ENCODE measurements at regions not wholly inside any gene's neighbourhood (a gene's known extent, or its start where the extent isn't known, plus 50 kb on each side); places are given as distances from the start of the nearest gene placed in this dataset.

DNA sequence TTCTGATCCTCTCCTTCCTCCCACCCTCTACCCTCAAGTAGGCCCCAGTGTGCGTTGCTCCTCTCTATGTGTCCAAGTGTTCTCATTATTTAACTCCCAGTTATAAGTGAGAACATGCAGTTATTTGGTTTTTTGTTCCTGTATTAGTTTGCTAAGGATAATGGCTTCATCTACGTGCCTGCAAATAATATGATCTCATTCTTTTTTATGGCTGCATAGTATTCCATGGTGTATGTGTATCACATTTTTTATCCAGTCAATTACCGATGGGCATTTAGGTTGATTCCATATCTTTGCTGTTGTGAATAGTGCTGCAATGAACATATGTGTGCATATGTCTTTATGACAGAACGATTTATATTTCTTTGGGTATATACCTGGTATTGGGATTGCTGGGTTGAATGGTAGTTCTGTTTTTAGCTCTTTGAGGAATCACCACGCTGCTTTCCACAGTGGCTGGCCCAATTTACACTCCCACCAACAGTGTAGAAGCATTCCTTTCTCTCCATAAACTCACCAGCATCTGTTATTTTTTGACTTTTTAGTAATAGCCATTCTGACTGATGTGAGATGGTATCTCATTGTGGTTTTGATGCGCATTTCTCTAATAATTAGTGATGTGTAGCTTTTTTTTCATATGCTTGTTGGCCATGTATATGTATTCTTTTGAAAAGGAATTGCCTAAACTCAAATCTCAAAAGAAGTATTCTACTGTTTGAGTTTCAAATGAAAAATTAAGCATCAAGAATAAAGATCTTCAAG is 116.9 kb downstream of the ETS2 start:
- H3K4me3 ChIP-seq (ENCODE audit: low read length in 3 of 3), result no peak overlapping the region
- no peak overlapping the region for H3K9ac ChIP-seq (ENCODE audit: low read depth in 1 of 3, low read length in 3 of 3)
- H3K27me3 ChIP-seq (ENCODE audit: control insufficient read depth in 3 of 3, insufficient read depth in 3 of 3, low read length in 3 of 3), result no peaks in the 10 kb centered on the region
- no peak overlapping the region for H3K27ac ChIP-seq (ENCODE audit: low read depth, low read length)
- H3K9me3 ChIP-seq (ENCODE audit: control insufficient read depth in 3 of 3, low read length in 3 of 3), result no peaks in the 10 kb centered on the region
- H3K4me1 ChIP-seq (ENCODE audit: control insufficient read depth in 3 of 3, insufficient read depth in 3 of 3, low read length in 3 of 3), result peaks cover 19 to 24% (median 20%) of the 10 kb centered on the region in 3 donors
- no peaks in the 10 kb centered on the region for H3K36me3 ChIP-seq (ENCODE audit: control insufficient read depth in 3 of 3, insufficient read depth in 3 of 3, low read length in 3 of 3)

DNA sequence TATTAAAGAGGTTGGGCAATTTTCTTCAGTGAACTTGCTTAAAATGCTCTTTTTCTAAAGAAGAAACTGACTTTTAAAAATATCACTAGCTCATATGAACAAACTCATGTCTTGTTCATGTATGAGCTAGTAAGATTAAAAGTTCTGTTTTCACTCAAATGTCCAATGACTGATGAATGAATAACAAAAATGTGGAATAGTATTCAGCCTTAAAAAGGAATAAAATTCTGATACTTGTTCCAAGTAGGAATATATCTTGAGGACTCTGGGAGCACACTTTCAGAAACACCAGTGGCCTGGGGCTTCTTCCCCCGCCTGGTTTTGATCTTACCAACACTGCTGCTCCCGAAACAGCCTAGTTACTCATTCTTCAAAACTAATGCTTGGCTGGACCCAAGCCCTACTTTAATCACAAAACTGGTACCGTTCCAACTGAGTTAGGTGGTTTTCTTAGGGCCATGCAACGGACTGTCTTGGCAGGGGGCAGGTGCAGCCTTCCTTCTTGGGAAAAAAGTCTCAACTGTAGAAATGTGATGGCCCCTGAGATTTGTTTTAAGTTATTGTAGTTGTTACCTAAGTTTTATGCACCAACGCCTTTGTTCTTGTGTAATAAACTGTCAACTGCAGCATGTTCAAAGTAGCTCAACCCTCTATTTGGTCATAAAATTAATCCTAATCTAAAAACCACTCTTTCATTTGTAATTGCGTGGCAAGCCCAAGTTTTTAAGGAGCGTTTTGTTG is 116.0 kb downstream of the ETS2 start:
- Histone ChIP-seq H3K9ac (ENCODE audit: low read depth in 1 of 3, low read length in 3 of 3) (no peak overlapping the region), H3K9me3 (ENCODE audit: control insufficient read depth in 3 of 3, low read length in 3 of 3) (no peaks in the 10 kb centered on the region), H3K27ac (ENCODE audit: low read depth, low read length) (no peak overlapping the region), H3K27me3 (ENCODE audit: control insufficient read depth in 3 of 3, insufficient read depth in 3 of 3, low read length in 3 of 3) (no peaks in the 10 kb centered on the region), H3K4me3 (ENCODE audit: low read length in 3 of 3) (no peak overlapping the region), H3K36me3 (ENCODE audit: control insufficient read depth in 3 of 3, insufficient read depth in 3 of 3, low read length in 3 of 3) (no peaks in the 10 kb centered on the region), H3K4me1 (ENCODE audit: control insufficient read depth in 3 of 3, insufficient read depth in 3 of 3, low read length in 3 of 3) (peaks cover 17 to 24% (median 19%) of the 10 kb centered on the region in 3 donors)

DNA sequence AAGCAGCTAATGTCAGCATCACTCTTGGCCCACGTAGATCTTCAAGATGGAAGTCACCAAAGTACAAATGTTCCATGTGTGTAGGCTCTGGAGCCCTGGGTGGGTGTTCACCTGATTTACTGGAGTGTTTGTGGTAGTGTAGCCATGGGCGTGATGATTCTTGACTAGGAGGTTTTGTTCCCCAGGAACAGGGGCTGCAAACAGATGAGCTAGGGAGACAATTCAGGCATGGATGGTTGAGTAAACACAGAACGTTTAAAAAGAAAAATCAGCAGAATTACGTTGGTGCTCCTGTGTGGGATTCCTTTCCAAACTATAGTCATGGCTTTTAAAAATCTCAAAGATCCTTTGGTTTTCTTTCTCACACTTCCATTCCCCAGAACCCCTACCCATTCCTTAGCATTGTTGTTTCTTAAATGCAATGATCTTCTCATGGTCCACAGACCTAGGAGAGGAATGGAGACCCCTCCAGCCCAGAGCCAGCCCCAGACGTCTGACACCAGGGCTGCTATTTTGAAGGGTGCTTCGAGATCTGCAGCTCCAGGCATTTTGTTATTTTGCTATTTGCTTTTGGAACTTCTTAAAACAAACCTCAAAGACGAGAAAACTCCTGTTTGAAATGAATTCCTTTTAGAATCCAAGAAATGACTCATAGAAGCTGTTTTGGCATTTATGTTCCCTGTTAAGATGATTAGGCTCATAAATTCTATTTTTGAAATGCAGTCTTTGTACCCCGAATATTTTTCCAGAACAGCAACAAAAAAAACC is 115.1 kb downstream of the ETS2 start:
- Histone ChIP-seq H3K27me3 (ENCODE audit: control insufficient read depth in 3 of 3, insufficient read depth in 3 of 3, low read length in 3 of 3) (no peaks in the 10 kb centered on the region), H3K9me3 (ENCODE audit: control insufficient read depth in 3 of 3, low read length in 3 of 3) (no peaks in the 10 kb centered on the region), H3K36me3 (ENCODE audit: control insufficient read depth in 3 of 3, insufficient read depth in 3 of 3, low read length in 3 of 3) (no peaks in the 10 kb centered on the region), H3K4me3 (ENCODE audit: low read length in 3 of 3) (no peak overlapping the region), H3K9ac (ENCODE audit: low read depth in 1 of 3, low read length in 3 of 3) (no peak overlapping the region), H3K4me1 (ENCODE audit: control insufficient read depth in 3 of 3, insufficient read depth in 3 of 3, low read length in 3 of 3) (peaks cover 10 to 15% (median 12%) of the 10 kb centered on the region in 3 donors), H3K27ac (ENCODE audit: low read depth, low read length) (peak overlapping the region; percentile 41)

DNA sequence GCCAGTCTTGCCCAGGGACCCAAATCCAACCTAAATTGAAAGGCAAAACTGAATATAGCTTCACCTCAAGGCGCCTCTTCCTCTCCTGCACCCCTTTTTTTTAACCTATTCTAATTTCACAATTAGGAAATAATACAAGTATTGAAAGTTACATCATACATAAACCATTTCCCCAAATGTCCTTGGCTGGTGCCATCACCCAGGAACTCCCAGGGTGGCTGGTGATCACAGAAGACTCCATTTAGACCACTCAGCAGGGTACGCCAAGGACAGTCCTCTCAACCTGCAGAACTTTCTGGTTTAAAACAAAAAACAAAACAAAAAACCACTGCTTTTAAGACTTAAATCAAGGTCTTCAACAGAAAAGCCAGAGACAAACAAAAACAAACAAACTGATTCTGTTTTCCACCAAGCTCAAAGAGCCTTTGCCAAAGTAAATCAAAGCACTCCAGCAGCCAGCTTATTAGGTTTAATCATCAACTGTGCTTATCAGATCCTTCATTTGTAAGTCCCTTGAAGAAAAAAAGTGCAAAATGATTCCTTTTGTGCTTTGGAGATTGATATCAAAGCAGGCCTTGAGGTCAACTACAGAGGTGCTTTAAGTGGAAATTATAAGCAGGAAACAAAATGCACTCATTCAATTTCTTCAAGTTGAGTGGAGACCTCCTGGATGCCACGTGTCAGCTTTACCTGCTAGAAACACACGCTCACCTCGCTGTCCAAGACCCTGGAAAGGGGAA is 113.0 kb downstream of the ETS2 start:
- no peak overlapping the region for H3K9ac ChIP-seq (ENCODE audit: low read depth in 1 of 3, low read length in 3 of 3)
- H3K4me1 ChIP-seq (ENCODE audit: control insufficient read depth in 3 of 3, insufficient read depth in 3 of 3, low read length in 3 of 3), result peaks cover 13 to 19% (median 15%) of the 10 kb centered on the region in 3 donors
- no peaks in the 10 kb centered on the region for H3K27me3 ChIP-seq (ENCODE audit: control insufficient read depth in 3 of 3, insufficient read depth in 3 of 3, low read length in 3 of 3)
- H3K36me3 ChIP-seq (ENCODE audit: control insufficient read depth in 3 of 3, insufficient read depth in 3 of 3, low read length in 3 of 3), result no peaks in the 10 kb centered on the region
- no peak overlapping the region for H3K27ac ChIP-seq (ENCODE audit: low read depth, low read length)
- no peak overlapping the region for H3K4me3 ChIP-seq (ENCODE audit: low read length in 3 of 3)
- H3K9me3 ChIP-seq (ENCODE audit: control insufficient read depth in 3 of 3, low read length in 3 of 3), result no peaks in the 10 kb centered on the region

DNA sequence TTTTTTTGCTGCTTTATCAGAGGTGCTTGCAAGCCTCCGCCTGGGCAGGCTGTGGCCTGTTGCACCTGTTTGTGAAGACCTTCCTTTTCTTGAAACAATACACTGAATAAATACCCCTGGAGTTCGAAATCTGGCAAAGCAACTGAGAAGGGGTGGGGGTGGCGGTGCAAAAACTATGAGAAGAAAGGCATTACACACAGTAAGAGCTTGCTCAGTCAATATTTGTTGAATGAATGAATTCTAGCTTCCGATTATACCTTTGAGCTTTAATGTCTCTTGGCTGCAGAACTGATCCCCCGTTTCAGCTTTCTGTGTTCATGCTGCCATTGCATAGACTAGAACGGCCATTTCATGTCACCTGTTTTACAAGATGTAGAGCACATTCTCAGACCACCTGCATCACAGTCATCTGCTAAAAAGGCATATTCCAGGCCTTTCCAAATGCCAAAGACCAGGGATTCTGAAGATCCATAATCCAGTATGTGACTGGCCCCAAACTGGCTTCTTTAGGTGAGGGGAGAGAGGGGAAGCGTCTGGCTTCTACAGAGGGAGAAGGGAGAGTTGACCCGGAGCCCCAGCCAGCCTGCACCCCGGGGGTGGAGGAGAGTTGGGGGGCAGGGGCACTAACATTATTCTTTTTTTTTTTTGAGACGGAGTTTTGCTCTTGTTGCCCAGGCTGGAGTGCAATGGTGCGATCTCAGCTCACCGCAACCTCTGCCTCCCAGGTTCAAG is 111.5 kb downstream of the ETS2 start:
- Histone ChIP-seq H3K9me3 (ENCODE audit: control insufficient read depth in 3 of 3, low read length in 3 of 3) (no peaks in the 10 kb centered on the region), H3K4me1 (ENCODE audit: control insufficient read depth in 3 of 3, insufficient read depth in 3 of 3, low read length in 3 of 3) (peaks cover 25 to 31% (median 28%) of the 10 kb centered on the region in 3 donors), H3K4me3 (ENCODE audit: low read length in 3 of 3) (no peak overlapping the region), H3K36me3 (ENCODE audit: control insufficient read depth in 3 of 3, insufficient read depth in 3 of 3, low read length in 3 of 3) (no peaks in the 10 kb centered on the region), H3K27ac (ENCODE audit: low read depth, low read length) (no peak overlapping the region), H3K9ac (ENCODE audit: low read depth in 1 of 3, low read length in 3 of 3) (no peak overlapping the region), H3K27me3 (ENCODE audit: control insufficient read depth in 3 of 3, insufficient read depth in 3 of 3, low read length in 3 of 3) (no peaks in the 10 kb centered on the region)

DNA sequence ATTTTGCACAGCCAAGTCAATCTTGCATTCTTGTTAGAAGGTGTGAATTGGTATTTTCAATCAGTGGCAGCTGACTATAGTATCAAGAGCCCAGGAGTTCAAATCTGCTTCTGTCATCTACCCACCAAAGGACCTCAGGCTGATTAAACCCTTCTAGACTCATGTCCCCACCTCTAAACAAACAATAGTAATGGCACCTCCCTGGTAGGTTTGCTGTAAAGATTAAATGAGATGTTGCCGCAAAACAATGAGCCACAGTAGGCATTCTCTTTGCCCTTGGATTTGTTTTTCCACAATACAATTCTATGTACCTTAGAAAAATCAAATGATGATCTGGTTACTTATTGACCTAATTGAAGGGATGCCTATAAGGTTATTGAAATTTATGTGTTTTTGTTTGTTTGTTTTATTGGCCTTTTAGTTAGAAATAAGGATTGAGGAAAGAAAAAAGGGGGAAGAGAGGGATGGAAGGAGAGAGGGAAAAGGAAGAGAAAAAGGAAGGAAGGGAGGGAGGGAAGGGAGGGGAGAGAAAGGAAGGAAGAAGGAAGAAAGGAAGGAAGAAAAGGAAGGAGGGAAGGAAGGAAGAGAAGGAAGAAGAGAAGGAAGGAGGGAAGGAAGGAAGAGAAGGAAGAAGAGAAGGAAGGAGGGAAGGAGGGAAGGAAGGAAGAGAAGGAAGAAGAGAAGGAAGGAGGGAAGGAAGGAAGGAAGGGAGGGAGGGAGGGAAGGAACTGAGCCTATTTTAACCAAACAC is 110.7 kb downstream of the ETS2 start:
- H3K27ac ChIP-seq (ENCODE audit: low read depth, low read length), result no peak overlapping the region

DNA sequence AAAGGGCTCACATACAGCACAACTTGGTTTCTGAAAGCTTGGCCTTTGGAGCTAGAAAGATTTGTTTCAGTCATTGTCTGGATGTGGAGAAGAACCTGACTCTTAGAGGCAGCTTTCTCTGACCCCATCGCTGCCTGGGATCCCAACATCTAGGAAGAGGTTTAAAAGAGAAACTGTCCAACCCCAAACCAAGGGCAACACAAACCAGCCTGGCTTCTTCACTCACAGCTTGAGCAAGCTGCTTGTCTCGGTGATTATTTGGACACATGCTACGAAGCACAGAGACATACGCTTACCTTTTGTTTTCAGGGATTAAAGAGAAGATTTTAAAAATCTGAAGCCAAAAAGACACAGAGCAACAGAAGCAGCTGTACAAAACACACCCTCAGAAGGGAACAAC is 109.8 kb downstream of the ETS2 start:
- Histone ChIP-seq H3K27me3 (ENCODE audit: control insufficient read depth in 3 of 3, insufficient read depth in 3 of 3, low read length in 3 of 3) (no peaks in the 10 kb centered on the region), H3K9me3 (ENCODE audit: control insufficient read depth in 3 of 3, low read length in 3 of 3) (no peaks in the 10 kb centered on the region), H3K4me1 (ENCODE audit: control insufficient read depth in 3 of 3, insufficient read depth in 3 of 3, low read length in 3 of 3) (peaks cover 29 to 35% (median 32%) of the 10 kb centered on the region in 3 donors), H3K9ac (ENCODE audit: low read depth in 1 of 3, low read length in 3 of 3) (no peak overlapping the region), H3K4me3 (ENCODE audit: low read length in 3 of 3) (no peak overlapping the region), H3K27ac (ENCODE audit: low read depth, low read length) (peak overlapping the region; percentile 16), H3K36me3 (ENCODE audit: control insufficient read depth in 3 of 3, insufficient read depth in 3 of 3, low read length in 3 of 3) (no peaks in the 10 kb centered on the region)

More for the DNA sequence above, 110.7 kb downstream of the ETS2 start:
- Histone ChIP-seq H3K4me3 (ENCODE audit: low read length in 3 of 3) (no peak overlapping the region), H3K9ac (ENCODE audit: low read depth in 1 of 3, low read length in 3 of 3) (no peak overlapping the region), H3K27me3 (ENCODE audit: control insufficient read depth in 3 of 3, insufficient read depth in 3 of 3, low read length in 3 of 3) (no peaks in the 10 kb centered on the region), H3K36me3 (ENCODE audit: control insufficient read depth in 3 of 3, insufficient read depth in 3 of 3, low read length in 3 of 3) (no peaks in the 10 kb centered on the region), H3K9me3 (ENCODE audit: control insufficient read depth in 3 of 3, low read length in 3 of 3) (no peaks in the 10 kb centered on the region), H3K4me1 (ENCODE audit: control insufficient read depth in 3 of 3, insufficient read depth in 3 of 3, low read length in 3 of 3) (peaks cover 26 to 31% (median 28%) of the 10 kb centered on the region in 3 donors)

DNA sequence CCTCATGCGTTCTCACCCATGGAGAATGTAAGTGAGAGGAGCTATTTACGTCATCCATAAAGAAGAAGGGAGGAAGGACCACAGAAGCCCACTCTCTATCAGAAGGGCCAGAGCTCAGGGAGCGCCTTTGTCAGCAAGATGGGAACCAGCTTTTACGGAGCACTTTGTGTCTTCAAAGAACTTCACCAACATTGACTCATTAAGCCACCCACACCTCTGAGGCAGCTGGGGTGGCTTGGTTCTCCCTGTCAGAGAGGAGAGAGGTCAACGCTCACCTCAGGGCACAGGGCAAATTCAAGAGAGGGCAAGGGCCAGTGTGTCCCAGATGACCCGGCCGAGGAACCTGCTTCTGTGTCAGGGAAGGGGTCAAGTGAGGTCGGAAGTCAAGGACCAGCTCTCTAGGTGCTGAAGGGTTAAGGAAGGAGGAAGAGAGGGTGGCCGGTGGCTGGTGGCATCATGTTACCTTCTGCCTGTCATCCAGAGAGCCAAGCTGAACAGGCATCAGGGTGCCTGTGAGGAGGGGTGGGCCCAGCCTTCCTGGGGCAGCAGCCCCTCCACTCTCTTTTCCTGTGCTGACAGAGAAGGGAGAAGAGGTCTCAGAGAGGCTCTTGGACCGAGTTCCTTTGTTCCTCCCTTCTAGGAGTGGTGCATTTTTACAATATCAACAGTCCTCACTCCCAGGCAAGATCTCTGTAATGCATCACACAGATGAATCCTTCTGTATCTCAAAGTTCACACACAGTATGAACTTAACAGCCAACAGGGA is 109.0 kb downstream of the ETS2 start:
- Histone ChIP-seq H3K9ac (ENCODE audit: low read depth in 1 of 3, low read length in 3 of 3) (peak overlapping the region in 1 of 3 donors; percentile 18), H3K36me3 (ENCODE audit: control insufficient read depth in 3 of 3, insufficient read depth in 3 of 3, low read length in 3 of 3) (no peaks in the 10 kb centered on the region), H3K4me1 (ENCODE audit: control insufficient read depth in 3 of 3, insufficient read depth in 3 of 3, low read length in 3 of 3) (peaks cover 34 to 41% (median 37%) of the 10 kb centered on the region in 3 donors), H3K9me3 (ENCODE audit: control insufficient read depth in 3 of 3, low read length in 3 of 3) (no peaks in the 10 kb centered on the region), H3K4me3 (ENCODE audit: low read length in 3 of 3) (peak overlapping the region in 1 of 3 donors; percentile 8), H3K27ac (ENCODE audit: low read depth, low read length) (peak overlapping the region; percentile 86), H3K27me3 (ENCODE audit: control insufficient read depth in 3 of 3, insufficient read depth in 3 of 3, low read length in 3 of 3) (no peaks in the 10 kb centered on the region)
